ENCODE measurements at regions not wholly inside any gene's neighbourhood (a gene's known extent, or its start where the extent isn't known, plus 50 kb on each side); places are given as distances from the start of the nearest gene placed in this dataset.

GRCh38 chr15:92797168-92798052 is 102.7 kb upstream of the CHD2 start:
- TF ChIP-seq, protein P1, sequence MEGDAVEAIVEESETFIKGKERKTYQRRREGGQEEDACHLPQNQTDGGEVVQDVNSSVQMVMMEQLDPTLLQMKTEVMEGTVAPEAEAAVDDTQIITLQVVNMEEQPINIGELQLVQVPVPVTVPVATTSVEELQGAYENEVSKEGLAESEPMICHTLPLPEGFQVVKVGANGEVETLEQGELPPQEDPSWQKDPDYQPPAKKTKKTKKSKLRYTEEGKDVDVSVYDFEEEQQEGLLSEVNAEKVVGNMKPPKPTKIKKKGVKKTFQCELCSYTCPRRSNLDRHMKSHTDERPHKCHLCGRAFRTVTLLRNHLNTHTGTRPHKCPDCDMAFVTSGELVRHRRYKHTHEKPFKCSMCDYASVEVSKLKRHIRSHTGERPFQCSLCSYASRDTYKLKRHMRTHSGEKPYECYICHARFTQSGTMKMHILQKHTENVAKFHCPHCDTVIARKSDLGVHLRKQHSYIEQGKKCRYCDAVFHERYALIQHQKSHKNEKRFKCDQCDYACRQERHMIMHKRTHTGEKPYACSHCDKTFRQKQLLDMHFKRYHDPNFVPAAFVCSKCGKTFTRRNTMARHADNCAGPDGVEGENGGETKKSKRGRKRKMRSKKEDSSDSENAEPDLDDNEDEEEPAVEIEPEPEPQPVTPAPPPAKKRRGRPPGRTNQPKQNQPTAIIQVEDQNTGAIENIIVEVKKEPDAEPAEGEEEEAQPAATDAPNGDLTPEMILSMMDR (conservative IDR thresholded peaks at IDR 0.05 in 1 of 2, IDR thresholded peaks at IDR 0.05 in 1 of 2; ENCODE audit: extremely low read depth in 1 of 2, insufficient read depth in 1 of 2, low read depth in 1 of 2, low read length in 2 of 2), result peak; percentile 58 to 65
- no peak for TF ChIP-seq EZH2 (IDR thresholded peaks at IDR 0.05; ENCODE audit: borderline replicate concordance, low read length)

Measured in mammary epithelial cell (primary cell).